ENCODE measurements at regions not wholly inside any gene's neighbourhood (a gene's known extent, or its start where the extent isn't known, plus 50 kb on each side); places are given as distances from the start of the nearest gene placed in this dataset.

DNA sequence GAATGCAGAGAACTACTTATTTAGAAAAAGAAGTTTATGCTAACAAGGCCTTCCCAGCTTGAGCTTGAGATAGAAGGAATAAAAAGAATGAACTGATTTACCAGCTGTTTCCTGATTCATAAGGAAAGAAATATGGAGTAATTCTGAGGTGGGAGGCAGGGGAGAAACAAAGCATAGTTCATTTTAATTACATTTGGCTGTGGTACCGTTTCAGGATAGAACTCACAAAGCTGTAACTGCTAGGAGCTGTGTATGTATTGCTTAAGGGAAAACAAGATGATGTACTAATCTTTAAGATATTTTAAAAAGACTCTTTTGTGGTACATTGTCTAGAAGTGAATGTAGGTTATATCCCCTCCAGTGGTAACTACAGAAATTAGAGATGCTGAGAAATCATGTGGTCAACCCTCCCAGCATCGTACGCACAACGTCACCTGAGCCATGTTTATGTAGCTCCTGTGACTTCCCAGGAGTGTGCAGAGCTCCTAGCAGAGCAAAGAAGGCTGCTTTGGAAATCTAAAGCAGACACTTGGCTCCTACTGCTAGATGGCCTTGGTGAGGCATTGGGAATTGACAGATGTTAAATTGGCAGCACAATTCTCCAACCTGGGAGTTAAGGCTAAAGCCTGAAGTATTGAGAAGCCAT is 208.3 kb upstream of the VLDLR start:
- ChIA-PET POLR2A (ENCODE audit: unreplicated experiment) (no interaction called here), CTCF (no interaction called here)
- no peaks in the 10 kb centered on the region for H3K36me3 ChIP-seq (ENCODE audit: control insufficient read depth, insufficient read depth, low read length)
- in situ Hi-C loops (cut with MboI; ENCODE audit: low sequenced_read_pairs) (no loop called here), intact Hi-C loops (cut with micrococcal nuclease) (no loop called here), dilution Hi-C loops (cut with HindIII; ENCODE audit: low sequenced_read_pairs, unreplicated experiment) (no loop called here)
- H2BK20ac ChIP-seq (ENCODE audit: low read depth, low read length) = no peak overlapping the region
- H4K20me1 ChIP-seq (ENCODE audit: insufficient read depth, low read length) = no peaks in the 10 kb centered on the region
- H2AFZ ChIP-seq (replicated peaks; ENCODE audit: low read length, poor library complexity) = no peak overlapping the region
- H3K79me1 ChIP-seq (ENCODE audit: low read depth in 1 of 2, low read length in 2 of 2) = no peaks in the 10 kb centered on the region
- H3K4me2 ChIP-seq (ENCODE audit: low read depth, low read length) = no peak overlapping the region
- no peaks in the 10 kb centered on the region for H3K4me1 ChIP-seq (ENCODE audit: control insufficient read depth, insufficient read depth, low read length)
- H3K9me1 ChIP-seq (ENCODE audit: insufficient read depth, low read length) = no peaks in the 10 kb centered on the region
- no peaks in the 10 kb centered on the region for H3K9me3 ChIP-seq (ENCODE audit: control insufficient read depth, insufficient read depth, low read length)
- no peak overlapping the region for H2AK9ac ChIP-seq (replicated peaks; ENCODE audit: low read depth, low read length, poor library complexity)
- H3K27me3 ChIP-seq (ENCODE audit: control insufficient read depth, insufficient read depth, low read length) = no peaks in the 10 kb centered on the region
- no peak overlapping the region for H3K9ac ChIP-seq (ENCODE audit: low read depth, low read length)
- no peak overlapping the region for H2BK120ac ChIP-seq (ENCODE audit: low read depth, low read length)
- no peak overlapping the region for H3K14ac ChIP-seq (replicated peaks; ENCODE audit: low read depth, low read length)
- TF ChIP-seq, protein P1, sequence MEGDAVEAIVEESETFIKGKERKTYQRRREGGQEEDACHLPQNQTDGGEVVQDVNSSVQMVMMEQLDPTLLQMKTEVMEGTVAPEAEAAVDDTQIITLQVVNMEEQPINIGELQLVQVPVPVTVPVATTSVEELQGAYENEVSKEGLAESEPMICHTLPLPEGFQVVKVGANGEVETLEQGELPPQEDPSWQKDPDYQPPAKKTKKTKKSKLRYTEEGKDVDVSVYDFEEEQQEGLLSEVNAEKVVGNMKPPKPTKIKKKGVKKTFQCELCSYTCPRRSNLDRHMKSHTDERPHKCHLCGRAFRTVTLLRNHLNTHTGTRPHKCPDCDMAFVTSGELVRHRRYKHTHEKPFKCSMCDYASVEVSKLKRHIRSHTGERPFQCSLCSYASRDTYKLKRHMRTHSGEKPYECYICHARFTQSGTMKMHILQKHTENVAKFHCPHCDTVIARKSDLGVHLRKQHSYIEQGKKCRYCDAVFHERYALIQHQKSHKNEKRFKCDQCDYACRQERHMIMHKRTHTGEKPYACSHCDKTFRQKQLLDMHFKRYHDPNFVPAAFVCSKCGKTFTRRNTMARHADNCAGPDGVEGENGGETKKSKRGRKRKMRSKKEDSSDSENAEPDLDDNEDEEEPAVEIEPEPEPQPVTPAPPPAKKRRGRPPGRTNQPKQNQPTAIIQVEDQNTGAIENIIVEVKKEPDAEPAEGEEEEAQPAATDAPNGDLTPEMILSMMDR (conservative IDR thresholded peaks at IDR 0.05; ENCODE audit: low read depth, low read length) = no peak
- TF ChIP-seq MAZ (IDR thresholded peaks at IDR 0.05; ENCODE audit: borderline replicate concordance, low read depth, low read length) = no peak
- TF ChIP-seq, protein P2, sequence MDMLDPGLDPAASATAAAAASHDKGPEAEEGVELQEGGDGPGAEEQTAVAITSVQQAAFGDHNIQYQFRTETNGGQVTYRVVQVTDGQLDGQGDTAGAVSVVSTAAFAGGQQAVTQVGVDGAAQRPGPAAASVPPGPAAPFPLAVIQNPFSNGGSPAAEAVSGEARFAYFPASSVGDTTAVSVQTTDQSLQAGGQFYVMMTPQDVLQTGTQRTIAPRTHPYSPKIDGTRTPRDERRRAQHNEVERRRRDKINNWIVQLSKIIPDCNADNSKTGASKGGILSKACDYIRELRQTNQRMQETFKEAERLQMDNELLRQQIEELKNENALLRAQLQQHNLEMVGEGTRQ (IDR thresholded peaks at IDR 0.05; ENCODE audit: low read depth, low read length) = no peak
- no peak for TF ChIP-seq RFX5 (IDR thresholded peaks at IDR 0.05; ENCODE audit: low read depth, low read length)
- TF ChIP-seq CEBPB (IDR thresholded peaks at IDR 0.05; ENCODE audit: low read depth, low read length) = no peak
- TF ChIP-seq POLR2A (IDR thresholded peaks at IDR 0.05; ENCODE audit: low read depth, low read length) = no peak
- no CpG with 5 or more reads among the region's 4 CpGs for WGBS, 2 experiments (ENCODE audit: extremely low coverage in 2 of 2, insufficient read length in 1 of 2)
- H3K4ac ChIP-seq (ENCODE audit: low read depth, low read length) = no peak overlapping the region
- no peak overlapping the region for H3K18ac ChIP-seq (ENCODE audit: low read depth, low read length)
- H2BK15ac ChIP-seq (ENCODE audit: low read depth, low read length) = no peak overlapping the region
- DNase-seq (no peak), ATAC-seq (ENCODE audit: low read depth) (no peak)
- H4K91ac ChIP-seq (ENCODE audit: insufficient read depth, low read depth, low read length) = no peak overlapping the region
- no peak overlapping the region for H3K23ac ChIP-seq (ENCODE audit: low read depth, low read length)
- H4K8ac ChIP-seq (ENCODE audit: low read depth in 2 of 2, low read length in 2 of 2) = no peak overlapping the region
- no peak overlapping the region for H4K5ac ChIP-seq (ENCODE audit: low read depth, low read length)
- no peak overlapping the region for H2BK5ac ChIP-seq (ENCODE audit: low read depth, low read length, poor library complexity, severe bottlenecking)
- H2AK5ac ChIP-seq (ENCODE audit: low read depth, low read length) = no peak overlapping the region
- H3K56ac ChIP-seq (ENCODE audit: extremely low read depth, insufficient read depth, low read length) = no peak overlapping the region
- H3K4me3 ChIP-seq (ENCODE audit: insufficient read depth, low read depth, low read length) = no peak overlapping the region
- H3K27ac ChIP-seq (ENCODE audit: insufficient read depth, low read length) = no peak overlapping the region
- BruUV-seq (replicated peaks) = no TSS peak

All from IMR-90 (cell line).